ENCODE measurements at regions not wholly inside any gene's neighbourhood (a gene's known extent, or its start where the extent isn't known, plus 50 kb on each side); places are given as distances from the start of the nearest gene placed in this dataset.

DNA sequence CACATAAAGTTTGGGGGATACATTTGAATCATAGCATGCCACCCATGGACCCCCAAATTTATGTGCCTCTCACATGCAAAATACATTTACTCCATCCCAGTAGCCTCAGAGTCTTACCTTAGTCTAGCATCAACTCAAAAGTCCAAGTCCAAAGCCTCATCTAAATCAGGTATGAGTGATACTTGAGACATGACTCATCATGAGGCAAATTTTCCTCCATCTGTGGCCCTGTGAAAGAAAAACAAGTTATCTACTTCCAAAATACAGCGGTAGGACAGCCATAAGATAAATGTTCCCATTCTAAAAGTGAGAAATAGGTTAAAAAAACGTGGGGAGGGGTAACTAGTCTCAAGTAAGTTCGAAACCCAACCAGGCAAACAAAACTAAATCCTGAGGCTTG lies 444.2 kb downstream of the SNAPC1 start:
- no peaks in the 10 kb centered on the region for H3K27me3 ChIP-seq (replicated peaks; ENCODE audit: insufficient read depth)
- H3K4me3 ChIP-seq, result no peak overlapping the region
- no peaks in the 10 kb centered on the region for H3K4me1 ChIP-seq (replicated peaks)
- intact Hi-C loops (cut with DNase I), result no loop called here
- WGBS, result 78% methylated on average over 3 of the region's 3 CpGs
- no peak overlapping the region for H3K27ac ChIP-seq
- H3K36me3 ChIP-seq, result no peaks in the 10 kb centered on the region
- H3K9me3 ChIP-seq, result no peaks in the 10 kb centered on the region
- TF ChIP-seq, protein P1, sequence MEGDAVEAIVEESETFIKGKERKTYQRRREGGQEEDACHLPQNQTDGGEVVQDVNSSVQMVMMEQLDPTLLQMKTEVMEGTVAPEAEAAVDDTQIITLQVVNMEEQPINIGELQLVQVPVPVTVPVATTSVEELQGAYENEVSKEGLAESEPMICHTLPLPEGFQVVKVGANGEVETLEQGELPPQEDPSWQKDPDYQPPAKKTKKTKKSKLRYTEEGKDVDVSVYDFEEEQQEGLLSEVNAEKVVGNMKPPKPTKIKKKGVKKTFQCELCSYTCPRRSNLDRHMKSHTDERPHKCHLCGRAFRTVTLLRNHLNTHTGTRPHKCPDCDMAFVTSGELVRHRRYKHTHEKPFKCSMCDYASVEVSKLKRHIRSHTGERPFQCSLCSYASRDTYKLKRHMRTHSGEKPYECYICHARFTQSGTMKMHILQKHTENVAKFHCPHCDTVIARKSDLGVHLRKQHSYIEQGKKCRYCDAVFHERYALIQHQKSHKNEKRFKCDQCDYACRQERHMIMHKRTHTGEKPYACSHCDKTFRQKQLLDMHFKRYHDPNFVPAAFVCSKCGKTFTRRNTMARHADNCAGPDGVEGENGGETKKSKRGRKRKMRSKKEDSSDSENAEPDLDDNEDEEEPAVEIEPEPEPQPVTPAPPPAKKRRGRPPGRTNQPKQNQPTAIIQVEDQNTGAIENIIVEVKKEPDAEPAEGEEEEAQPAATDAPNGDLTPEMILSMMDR (IDR thresholded peaks at IDR 0.05), result no peak
- no peak for TF ChIP-seq POLR2AphosphoS5 (IDR thresholded peaks at IDR 0.05)
- no peak for TF ChIP-seq POLR2A (IDR thresholded peaks at IDR 0.05)
- no peak for DNase-seq (ENCODE audit: low spot score)

DNA sequence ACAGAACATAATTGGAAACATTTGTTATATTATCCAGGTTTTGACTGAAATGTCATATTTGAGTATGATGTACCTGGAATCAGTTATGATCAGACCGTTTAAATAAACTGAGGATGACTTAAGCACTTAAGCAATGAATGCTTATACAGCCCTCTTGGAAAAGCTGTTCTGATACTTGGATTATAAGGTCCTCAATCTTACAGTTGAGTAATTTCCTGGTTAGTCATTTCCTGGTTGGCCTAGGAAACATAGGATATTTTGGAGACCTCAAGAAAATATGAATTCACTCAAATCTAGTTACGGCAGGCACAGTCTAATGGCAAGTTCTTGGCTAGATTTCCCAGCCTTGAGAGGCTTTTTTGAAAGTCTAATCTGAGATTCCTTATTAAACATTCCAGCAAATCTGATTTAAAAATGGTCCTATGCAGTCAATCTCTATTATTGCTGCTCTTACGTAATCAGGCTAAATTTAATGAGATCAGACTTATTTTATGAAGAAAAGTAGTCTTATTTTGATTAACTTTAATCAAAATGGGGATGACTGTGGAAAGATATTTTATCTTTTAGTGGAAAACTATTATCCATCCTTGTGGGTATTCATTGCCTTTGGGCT lies 447.2 kb downstream of the SNAPC1 start:
- Histone ChIP-seq H3K36me3 (no peaks in the 10 kb centered on the region), H3K4me1 (replicated peaks) (no peaks in the 10 kb centered on the region), H3K4me3 (no peak overlapping the region), H3K9me3 (no peaks in the 10 kb centered on the region), H3K27me3 (replicated peaks; ENCODE audit: insufficient read depth) (no peaks in the 10 kb centered on the region), H3K27ac (no peak overlapping the region)
- TF ChIP-seq POLR2AphosphoS5 (IDR thresholded peaks at IDR 0.05) (no peak), POLR2A (IDR thresholded peaks at IDR 0.05) (no peak)
- TF ChIP-seq, protein P1 (IDR thresholded peaks at IDR 0.05), result no peak
- WGBS, result 85% methylated on average over 3 of the region's 3 CpGs
- intact Hi-C loops (cut with DNase I), result no loop called here
- no peak for DNase-seq (ENCODE audit: low spot score)

DNA sequence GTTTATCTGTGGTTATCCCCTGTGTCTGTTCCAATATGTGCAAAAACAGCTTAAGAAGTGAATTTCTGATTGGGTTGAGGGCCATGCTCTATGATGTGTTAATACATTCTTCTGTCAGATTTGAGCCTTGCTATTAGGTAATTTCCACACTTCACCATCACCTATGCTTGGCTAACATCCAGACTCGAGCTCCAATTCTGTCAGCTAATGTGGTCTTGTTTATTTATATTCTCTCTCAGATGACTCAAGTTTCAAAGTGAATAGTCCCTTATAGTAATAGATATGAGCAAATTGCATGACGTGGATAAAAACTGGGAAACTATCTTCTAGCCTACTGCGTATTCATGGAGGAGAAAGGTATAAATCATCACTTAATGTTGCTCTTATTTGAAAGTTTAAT lies 451.3 kb downstream of the SNAPC1 start:
- intact Hi-C loops (cut with DNase I), result no loop called here
- no peaks in the 10 kb centered on the region for H3K4me1 ChIP-seq (replicated peaks)
- no peak overlapping the region for H3K4me3 ChIP-seq
- TF ChIP-seq, protein P1 (IDR thresholded peaks at IDR 0.05), result no peak
- TF ChIP-seq POLR2A (IDR thresholded peaks at IDR 0.05), result no peak
- TF ChIP-seq POLR2AphosphoS5 (IDR thresholded peaks at IDR 0.05), result no peak
- H3K27me3 ChIP-seq (replicated peaks; ENCODE audit: insufficient read depth), result no peaks in the 10 kb centered on the region
- H3K36me3 ChIP-seq, result no peaks in the 10 kb centered on the region
- no peak overlapping the region for H3K27ac ChIP-seq
- no peak for DNase-seq (ENCODE audit: low spot score)
- H3K9me3 ChIP-seq, result no peaks in the 10 kb centered on the region
- 50% methylated on average over 3 of the region's 3 CpGs for WGBS

DNA sequence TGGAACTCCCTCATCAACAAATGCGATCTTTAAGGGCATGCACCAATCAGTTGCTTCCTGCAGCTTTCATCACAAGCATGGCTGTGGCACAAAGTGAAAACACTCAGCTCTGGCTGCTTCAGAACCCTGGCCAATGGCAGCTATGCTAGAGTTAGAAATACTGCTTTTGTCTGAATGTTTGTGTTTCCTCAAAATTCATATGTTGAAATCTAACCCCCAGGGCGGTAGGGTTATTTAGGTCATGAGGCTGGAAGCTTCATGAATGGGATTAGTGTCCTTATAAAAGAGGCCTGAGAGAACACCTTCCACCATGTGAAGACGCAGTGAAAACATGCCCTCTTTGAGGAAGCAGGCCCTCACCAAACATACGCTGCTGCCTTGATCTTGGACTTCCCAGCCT lies 453.9 kb downstream of the SNAPC1 start:
- TF ChIP-seq, protein P1 (IDR thresholded peaks at IDR 0.05), result no peak
- TF ChIP-seq POLR2A (IDR thresholded peaks at IDR 0.05) (no peak), POLR2AphosphoS5 (IDR thresholded peaks at IDR 0.05) (no peak)
- WGBS, result 92% methylated on average over 4 of the region's 4 CpGs

DNA sequence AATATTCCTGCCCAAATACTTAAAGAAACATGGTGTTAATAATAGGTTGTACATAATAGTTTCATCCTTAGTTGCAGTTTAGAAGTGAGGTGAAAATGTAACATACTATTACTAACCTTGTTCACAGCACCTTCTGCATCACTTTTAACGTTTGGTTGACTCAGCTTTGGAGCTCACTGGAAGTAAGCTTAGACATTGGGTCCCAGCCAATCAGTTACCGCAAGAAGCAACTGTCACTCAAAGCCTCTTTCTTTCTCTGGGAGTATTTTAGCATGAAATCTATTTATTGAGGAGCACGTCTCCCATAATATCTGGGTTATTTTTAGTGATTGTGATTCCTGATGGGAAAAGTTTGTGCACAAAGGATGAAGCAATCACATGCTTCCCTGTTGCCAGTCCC lies 472.6 kb downstream of the SNAPC1 start:
- H3K27me3 ChIP-seq (replicated peaks; ENCODE audit: insufficient read depth), result no peaks in the 10 kb centered on the region
- TF ChIP-seq POLR2A (IDR thresholded peaks at IDR 0.05), result no peak
- intact Hi-C loops (cut with DNase I), result no loop called here
- no peaks in the 10 kb centered on the region for H3K36me3 ChIP-seq
- H3K4me1 ChIP-seq (replicated peaks), result no peaks in the 10 kb centered on the region
- no peak for DNase-seq (ENCODE audit: low spot score)
- 23% methylated on average over 3 of the region's 3 CpGs for WGBS
- no peak overlapping the region for H3K4me3 ChIP-seq
- H3K27ac ChIP-seq, result no peak overlapping the region
- no peaks in the 10 kb centered on the region for H3K9me3 ChIP-seq

More for the DNA sequence above, 453.9 kb downstream of the SNAPC1 start:
- no peaks in the 10 kb centered on the region for H3K9me3 ChIP-seq
- H3K27me3 ChIP-seq (replicated peaks; ENCODE audit: insufficient read depth), result no peaks in the 10 kb centered on the region
- H3K4me3 ChIP-seq, result no peak overlapping the region
- no peaks in the 10 kb centered on the region for H3K36me3 ChIP-seq
- H3K4me1 ChIP-seq (replicated peaks), result no peaks in the 10 kb centered on the region
- no peak for DNase-seq (ENCODE audit: low spot score)
- H3K27ac ChIP-seq, result no peak overlapping the region
- intact Hi-C loops (cut with DNase I), result no loop called here
